CD4-positive, alpha-beta T cell treated with Interleukin-21 for 1 hour (primary cell): ENCODE measurements at regions not wholly inside any gene's neighbourhood (a gene's known extent, or its start where the extent isn't known, plus 50 kb on each side); places are given as distances from the start of the nearest gene placed in this dataset.

Source experiments
- DNase-seq: peaks from one replicate; pipeline ENCODE4 v3.0.0-alpha.2; 2020

GRCh38 chrX:40484408-40485091 is 96.2 kb upstream of the ATP6AP2 start:
- no peak for DNase-seq

GRCh38 chrX:40483502-40483901 is 97.3 kb upstream of the ATP6AP2 start:
- no peak for DNase-seq

GRCh38 chrX:40479777-40480318 is 100.9 kb upstream of the ATP6AP2 start:
- DNase-seq = no peak

GRCh38 chrX:40478474-40479065 is 102.2 kb upstream of the ATP6AP2 start:
- no peak for DNase-seq

GRCh38 chrX:40476958-40477357 is 103.8 kb upstream of the ATP6AP2 start:
- DNase-seq = peak; percentile 7

- no peak for DNase-seq
Measured at GRCh38 chrX:40474645-40475044, 106.1 kb upstream of the ATP6AP2 start.

- no peak for DNase-seq
Measured at GRCh38 chrX:40474205-40474626, 106.6 kb upstream of the ATP6AP2 start.

- no peak for DNase-seq
Measured at GRCh38 chrX:40473460-40474204, 107.1 kb upstream of the ATP6AP2 start.

- peak; percentile 10 for DNase-seq
Measured at GRCh38 chrX:40471965-40472648, 108.7 kb upstream of the ATP6AP2 start.

GRCh38 chrX:40470830-40471429 is 109.8 kb upstream of the ATP6AP2 start:
- DNase-seq = no peak

- no peak for DNase-seq
Measured at GRCh38 chrX:40469316-40469715, 111.5 kb upstream of the ATP6AP2 start.

GRCh38 chrX:40468033-40468846 is 112.5 kb upstream of the ATP6AP2 start:
- peak; percentile 31 for DNase-seq

GRCh38 chrX:40467454-40467853 is 113.3 kb upstream of the ATP6AP2 start:
- no peak for DNase-seq

- no peak for DNase-seq
Measured at GRCh38 chrX:40465735-40466551, 114.8 kb upstream of the ATP6AP2 start.

GRCh38 chrX:40462795-40463194 is 118.0 kb upstream of the ATP6AP2 start:
- DNase-seq = no peak

GRCh38 chrX:40460926-40461325 is 119.8 kb upstream of the ATP6AP2 start:
- DNase-seq = no peak

GRCh38 chrX:40459571-40460158 is 121.1 kb upstream of the ATP6AP2 start:
- DNase-seq = no peak

GRCh38 chrX:40457406-40457805 is 123.4 kb upstream of the ATP6AP2 start:
- no peak for DNase-seq

GRCh38 chrX:40452031-40452430 is 128.7 kb upstream of the ATP6AP2 start:
- no peak for DNase-seq

- no peak for DNase-seq
Measured at GRCh38 chrX:40449956-40450706, 130.6 kb upstream of the ATP6AP2 start.
